GM21529 (cell line): ENCODE measurements at regions not wholly inside any gene's neighbourhood (a gene's known extent, or its start where the extent isn't known, plus 50 kb on each side); places are given as distances from the start of the nearest gene placed in this dataset.

Experiments used
- ATAC-seq: cut with Tn5 transposase; IDR thresholded peaks from one replicate; pipeline ENCODE4 v1.9.1; 2021; ENCODE audit not compliant: unreplicated experiment

DNA sequence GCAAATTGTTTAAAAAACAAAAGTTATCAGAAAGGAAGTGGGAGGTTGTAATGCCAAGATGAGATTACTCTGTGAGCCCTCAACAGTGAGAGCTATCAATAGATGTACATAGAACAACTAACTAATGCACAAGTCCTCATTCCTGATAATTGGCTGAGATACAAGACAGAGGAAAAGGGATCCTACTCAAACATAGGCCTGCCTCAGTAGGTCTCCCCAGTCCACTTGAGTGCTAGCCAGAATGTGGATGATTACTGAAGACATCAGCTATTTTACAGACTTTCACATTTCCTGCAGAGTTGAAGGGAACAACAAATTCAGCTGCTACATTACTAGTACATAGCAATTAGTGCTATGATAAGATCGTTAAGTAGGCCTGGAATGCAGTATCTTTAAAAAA is 981.9 kb downstream of the TUSC7 start:
- no peak for ATAC-seq

DNA sequence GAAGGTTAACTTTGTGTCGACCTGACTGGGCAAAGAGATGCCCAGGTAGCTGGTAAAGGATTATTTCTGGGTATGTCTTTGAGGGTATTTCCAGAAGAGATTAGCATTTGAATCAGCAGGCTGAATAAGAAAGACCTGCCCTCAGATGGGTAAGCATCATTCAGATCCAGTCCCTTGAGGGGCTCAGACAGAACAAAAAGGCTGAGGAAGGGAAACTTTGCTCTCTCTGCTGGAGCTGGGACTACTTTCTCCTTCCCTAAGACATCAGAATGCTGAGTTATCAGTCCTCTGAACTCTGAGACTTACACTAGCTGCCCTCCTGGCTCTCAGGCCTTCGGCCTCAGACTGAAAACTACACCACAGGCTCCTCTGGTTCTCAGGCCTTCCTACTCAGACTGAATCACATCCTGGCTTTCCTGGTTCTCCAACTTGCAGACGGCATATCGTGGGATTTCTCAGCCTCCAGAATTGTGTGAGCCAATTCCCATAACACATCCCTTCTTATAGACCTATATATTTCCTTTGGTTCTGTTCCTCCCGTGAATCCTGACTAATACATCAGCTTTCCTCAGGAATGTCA is 982.9 kb downstream of the TUSC7 start:
- ATAC-seq, result no peak

DNA sequence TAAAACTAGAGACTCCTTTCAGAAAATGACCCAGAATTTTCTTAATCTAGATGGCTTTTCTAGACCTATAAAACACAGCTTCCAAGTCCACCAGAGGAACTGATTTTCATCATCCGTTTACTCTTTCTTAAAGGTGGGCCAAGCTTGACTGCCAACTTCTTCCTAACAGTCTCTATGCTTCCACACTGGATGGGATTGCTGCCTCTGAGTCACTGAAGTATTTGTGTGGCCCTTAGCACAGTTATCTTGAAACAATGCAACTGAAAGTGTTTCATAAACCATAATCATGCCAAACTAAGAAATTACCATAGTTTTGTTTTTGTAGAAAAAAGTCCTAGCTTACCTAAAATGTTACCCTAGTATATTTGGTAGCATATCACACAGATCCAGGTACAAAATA is 985.7 kb downstream of the TUSC7 start:
- ATAC-seq, result no peak

DNA sequence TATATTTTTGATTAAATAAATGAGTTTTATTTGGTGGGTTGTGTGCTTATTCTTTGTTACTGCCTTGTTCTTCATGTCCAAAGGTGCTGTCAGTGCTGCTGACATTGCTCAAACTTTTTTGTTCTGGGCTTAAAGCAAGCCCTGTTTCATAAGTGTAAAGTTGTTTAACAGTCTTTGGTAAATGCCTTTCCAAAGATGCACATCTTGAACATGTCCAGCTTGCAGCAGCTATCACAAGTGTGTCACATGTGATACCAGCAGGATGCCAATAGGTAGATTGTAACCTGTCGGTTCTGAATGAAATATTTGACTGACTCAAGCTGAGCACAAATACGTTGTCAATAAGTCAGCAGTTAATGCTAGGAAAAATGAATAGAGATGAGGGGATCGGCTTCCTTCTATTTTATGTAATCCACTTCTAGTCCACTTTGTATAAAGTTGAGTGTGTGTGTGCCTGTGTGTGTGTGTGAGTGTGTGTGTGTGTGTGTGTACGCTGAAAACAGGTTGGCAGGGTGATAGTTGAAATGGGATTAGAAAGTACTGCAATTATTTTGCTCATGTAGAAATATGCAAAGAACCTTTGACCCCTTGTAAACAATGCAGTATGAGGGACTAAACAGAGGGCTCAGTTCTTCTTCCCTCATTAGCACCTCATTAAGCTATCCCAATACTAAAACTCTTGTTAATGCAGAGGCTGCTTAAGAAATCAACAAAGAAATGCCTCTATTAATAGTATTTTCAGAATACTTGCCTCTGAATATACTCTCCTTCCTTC is 986.5 kb downstream of the TUSC7 start:
- no peak for ATAC-seq

DNA sequence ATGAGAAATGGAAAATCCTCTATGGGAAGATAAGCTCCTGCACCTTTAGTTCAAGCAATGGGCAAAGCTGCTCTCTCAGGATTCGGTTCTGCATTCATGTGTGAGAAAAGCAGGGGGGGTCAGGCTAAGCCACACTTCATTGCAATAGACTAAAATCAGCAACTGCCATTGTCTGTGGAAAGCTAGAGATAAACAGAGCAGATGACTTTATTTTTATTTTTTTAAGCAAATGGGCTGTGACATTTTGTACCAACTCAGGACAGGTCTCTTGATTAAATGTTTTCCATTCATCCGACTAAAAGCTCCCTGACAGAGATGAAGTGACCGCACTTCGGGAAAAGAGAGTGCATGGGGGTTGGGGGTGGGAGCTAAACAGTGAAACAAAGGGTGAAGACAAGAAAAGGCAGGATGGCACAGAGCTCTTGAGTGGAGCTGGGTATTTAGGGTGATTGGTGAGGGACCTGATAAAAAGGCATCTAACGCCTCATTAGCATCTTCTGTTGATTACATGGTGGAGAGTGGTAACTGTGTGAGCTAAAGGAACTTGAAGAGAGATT is 987.4 kb downstream of the TUSC7 start:
- no peak for ATAC-seq

DNA sequence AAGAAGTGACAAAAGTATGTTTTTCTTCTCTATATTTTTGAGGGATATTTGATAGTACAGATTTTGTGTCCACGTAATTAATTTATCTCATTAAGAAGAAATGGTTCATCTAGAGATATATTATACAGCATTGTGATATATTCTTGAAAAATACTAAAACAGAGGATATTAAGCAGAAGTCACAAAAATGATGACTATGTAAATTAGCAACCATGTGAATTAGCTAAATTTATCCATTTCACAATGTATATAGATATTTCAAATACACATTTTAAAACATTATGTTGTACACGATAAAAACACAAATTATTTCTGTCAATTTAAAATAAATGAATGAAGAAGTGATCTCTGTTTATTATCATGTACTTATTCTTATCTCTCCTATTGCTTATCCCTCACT is 989.5 kb downstream of the TUSC7 start:
- no peak for ATAC-seq

DNA sequence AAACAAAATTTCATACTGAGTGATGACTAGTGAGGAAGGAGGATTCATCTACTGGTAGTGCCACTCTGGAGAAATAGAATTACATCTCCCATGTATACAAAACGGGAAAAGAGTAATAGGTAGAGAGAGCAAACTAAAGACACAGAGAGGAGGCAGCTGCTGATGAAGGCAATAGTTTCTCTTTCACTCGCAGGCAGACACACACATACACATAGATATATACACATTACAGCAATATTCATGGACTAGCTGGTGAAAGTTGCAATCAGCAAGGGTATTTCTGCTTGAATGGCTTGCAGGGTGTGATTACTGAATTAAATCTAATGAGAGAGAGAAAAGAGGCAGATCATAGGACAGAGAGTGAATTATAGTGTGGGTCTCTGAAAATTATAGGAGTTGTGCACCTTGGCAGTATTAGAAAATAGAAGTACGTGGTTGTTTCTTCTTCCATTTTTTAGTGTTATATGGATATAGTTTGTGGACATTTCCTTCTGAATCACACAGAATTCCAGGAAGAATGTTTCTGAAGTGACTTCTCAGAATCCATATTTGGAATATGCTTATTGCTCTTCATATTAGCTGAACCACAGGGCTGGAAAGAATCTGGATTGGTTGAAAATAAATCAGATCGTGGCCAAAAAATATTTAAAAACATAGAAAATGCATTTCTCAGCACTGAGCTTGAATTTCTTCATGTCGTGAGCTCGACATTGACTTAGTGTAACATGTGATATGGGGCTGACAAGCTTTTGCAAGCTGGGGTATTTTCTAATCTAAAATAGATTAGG is 991.2 kb downstream of the TUSC7 start:
- no peak for ATAC-seq

DNA sequence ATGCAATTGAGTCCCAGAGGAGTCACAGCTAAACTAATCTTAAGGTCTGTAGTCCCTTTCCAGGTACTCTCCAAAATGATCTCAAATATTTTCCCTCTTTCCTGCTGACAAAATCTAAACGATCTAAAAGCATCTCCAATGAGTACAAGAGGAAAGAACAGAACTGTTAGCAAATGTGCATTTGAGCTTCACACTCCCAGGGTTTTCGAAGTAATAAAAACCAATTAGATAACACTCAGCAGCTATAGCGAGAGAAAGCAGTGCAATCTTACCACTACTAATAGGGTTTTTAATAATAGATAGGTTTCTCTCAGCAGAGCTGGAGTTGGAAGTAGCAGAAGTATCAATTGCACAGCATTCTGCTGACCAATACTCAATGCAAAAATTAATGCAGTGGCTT is 995.4 kb downstream of the TUSC7 start:
- ATAC-seq, result no peak

DNA sequence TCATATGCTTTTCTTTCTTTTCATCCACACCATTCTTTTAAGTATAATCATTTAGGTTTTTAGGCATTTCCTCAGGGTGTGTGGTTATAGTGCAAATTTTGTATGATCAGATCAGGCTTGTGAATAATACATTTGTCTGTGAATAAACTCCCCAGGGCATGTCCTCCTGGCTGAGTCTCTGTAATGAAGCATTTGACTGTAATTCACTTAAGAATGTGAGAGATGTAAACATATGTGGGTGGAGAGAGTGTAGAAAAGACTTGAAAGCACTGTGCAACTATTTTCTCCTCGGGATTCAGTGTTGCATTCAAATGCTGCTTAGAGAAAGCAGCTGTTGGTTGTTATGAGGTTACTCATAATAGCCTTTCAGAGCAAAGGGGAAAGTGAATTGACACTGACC is 996.5 kb downstream of the TUSC7 start:
- no peak for ATAC-seq

DNA sequence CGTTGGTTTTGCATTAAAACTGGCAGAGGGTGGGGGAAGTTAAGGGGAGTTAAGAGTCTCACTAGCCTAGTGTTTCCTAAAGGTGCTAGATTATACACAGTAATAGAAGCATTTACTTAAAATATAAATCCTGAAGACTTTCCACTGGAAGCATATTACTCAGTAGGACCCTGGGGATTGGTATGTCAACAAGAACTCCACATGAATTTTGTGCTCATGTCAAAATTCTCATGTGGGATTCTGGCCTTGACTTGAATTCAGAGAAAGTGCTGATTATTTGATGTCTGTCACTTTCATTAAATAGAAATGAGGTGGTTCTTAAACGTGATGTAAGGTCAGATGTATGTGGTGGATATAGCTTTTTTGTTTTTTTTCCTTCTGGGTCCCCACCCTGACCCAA is 997.2 kb downstream of the TUSC7 start:
- ATAC-seq, result no peak

DNA sequence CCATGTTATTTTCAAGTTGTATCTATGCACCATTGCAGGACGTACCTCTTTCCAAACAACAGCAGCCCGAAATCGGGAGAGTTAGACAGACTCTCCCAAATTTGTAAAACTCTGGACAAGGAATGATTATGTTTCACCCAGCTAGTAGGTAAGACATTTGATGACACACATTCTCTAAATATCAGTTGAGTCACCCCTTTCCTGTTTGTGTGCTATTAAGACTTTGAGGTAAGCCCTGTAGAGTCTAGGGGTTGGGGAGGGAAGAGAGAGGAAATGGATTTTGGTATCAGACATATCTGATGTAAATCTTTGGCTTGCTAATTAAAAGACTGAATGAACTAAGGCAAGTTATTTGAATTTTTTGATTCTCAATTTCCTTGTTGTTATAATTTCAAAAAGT is 999.0 kb downstream of the TUSC7 start:
- no peak for ATAC-seq

DNA sequence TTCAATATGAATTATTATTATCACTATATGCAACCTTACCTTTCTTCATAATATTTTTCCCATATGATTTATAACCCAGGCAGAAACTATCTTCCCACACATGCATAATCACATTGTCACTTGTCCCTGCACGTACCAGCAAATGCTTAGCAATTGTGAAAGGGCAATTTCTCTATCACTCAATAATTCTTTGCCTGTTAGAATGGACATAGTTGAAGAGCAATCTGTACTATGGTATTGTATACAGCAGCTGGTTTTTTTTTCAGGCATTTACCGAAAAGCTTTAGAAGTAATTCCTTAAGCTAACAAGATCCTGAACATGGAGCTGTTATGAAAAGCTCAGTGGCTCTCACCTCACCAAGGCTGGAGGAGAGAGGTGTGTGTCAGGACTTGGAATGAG is 999.5 kb downstream of the TUSC7 start:
- ATAC-seq, result no peak

DNA sequence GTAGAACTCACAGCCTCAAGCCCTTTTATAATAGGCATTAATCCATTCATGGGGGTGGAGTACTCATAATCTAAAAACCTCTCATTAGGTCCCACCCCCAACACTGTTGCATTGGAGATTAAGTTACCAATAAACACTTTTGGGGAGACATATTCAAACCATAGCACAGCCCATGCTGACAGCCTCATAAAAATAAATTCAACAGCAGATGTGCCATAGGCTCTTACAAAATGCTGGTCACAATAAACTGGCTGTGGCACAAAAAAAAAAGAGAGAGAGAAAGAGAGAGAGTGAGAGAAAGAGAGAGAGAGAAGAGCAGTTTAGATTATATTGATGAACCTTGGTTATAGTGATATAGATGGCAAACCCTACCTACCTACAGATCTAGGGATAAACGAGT is 1000.9 kb downstream of the TUSC7 start:
- no peak for ATAC-seq

DNA sequence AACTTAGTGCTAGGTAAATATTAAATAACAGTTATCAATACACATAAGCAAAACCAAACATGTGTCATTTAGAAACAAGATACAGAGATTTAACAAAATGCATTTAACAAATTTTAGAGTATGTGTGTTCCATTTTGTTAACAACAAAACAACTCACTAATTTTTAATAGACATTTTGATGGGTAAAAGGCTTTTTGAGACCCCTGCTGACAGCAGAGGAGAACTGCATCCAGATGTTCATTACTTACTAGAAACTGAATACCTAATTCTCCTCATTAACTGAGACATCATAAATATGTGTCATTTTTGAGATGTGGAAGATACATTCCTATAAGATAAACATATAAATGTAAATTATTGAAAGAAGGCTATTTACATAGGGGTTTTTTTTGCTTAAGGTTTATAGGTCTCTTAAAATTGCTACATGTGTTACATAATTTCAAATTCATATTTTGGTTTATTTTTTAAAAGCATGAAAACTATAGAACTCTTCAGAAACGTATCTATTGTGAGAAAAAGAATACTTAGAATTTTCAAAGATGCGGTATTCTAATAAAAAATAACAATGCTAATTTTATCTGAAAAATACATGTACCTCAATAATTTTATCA is 1009.8 kb downstream of the TUSC7 start:
- no peak for ATAC-seq

DNA sequence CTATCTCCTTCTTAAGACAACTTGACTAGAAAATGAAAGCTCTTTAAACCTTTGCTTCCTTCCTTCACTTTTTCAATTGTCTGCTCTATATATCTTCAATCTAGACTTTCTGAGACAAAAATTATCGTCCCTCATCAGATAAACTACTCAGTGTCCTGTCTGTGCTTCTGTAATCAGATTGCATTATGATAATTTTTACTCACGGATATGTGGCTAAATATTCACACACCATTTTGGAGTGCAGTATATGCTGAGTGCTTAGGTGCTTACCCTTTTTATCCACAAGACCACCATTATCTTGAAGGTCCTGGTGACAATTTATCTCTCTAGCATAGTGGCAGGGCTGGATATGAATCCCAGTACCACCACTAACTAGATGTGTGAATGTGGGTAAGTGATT is 1012.3 kb downstream of the TUSC7 start:
- ATAC-seq, result no peak

DNA sequence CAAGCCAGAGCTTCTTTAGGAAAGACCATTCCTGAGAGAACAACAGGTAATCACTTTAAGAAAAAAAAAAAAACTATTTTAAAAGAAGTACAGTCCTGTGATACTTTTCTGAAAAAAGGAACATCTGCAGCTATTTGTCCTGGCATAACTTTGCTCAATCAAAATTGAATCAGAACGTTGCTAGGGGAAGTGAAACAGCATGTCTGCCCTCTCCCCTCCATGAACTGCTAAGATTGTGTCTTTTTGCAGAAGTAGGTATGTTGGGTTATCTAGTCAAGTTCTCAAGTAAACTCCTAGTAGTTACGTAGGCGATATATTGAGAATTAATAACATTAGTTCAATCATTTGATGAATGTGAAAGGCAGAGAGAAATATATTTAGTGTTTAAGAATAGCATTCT is 1013.3 kb downstream of the TUSC7 start:
- ATAC-seq, result peak; percentile 59

DNA sequence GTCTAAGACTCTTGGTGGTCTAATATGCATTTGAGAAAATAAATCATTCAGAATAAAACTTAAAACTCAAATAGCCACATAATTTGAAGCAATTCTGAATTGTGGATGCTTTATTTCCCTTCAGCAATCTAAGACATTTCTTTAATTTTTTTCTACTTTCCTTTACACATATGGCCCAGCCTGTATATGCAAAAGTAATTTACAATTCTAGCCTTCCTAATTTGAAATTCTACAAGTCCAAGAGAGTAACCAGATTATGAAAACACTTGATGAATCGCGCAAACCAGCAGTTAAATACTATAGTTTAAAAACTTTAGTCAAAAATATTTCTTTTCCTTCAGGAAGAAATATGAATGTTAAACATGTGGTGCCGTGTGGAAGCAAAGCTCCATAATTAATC is 1014.2 kb downstream of the TUSC7 start:
- no peak for ATAC-seq

DNA sequence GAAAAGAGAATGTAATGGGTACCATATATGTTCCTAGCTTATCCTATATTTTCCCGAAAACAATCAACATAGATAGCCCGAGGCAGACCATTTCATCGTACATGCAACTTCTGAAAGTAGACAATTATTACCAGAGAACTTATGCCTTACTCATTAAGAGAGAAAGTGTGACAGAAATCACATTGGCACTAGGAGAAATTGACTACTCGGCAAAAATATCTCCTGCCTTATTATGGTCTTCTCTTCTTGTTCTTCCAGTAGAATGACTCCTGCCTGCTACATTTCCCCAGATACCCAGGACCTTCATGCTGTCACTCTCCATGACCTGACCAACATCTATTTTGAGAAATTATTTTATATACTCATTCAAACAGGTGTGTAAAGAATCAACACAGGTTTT is 1015.7 kb downstream of the TUSC7 start:
- ATAC-seq, result no peak

DNA sequence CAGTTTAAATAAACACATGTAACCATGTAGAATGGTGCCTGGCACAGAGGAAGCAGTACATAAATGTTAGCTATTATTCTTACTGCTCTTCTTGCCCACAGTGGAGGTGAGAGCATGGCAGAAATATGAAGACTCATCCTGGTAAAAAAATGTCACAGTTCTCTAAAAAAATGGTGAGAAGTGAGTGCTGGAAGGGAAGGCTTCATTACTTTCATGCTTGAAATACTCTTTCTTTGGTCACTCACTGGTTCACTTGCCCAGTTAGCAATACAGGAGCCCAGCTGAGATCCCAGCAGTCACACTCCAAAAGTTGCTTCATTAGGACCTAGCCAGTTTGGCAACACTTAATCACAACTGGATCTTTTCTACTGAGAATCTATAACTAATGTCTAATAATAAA is 1017.2 kb downstream of the TUSC7 start:
- no peak for ATAC-seq

DNA sequence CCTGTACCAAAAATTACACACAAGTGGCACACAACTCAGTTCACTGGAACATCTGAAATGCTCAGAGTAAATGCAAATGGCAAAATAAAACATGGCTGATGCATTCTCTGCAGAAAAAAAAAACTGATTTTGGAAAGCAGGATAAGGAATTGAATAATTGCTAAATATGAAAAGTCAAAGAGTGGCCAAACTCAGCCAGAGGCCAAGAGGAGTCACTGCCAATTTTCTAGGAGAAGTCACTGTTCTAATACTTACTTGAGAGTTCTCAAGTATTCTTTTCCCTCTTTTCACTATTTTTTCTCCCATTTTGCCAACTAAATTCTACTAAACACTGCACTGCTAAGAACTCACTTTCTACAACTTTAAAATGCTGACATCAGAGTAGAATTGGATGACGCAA is 1018.6 kb downstream of the TUSC7 start:
- ATAC-seq, result no peak

DNA sequence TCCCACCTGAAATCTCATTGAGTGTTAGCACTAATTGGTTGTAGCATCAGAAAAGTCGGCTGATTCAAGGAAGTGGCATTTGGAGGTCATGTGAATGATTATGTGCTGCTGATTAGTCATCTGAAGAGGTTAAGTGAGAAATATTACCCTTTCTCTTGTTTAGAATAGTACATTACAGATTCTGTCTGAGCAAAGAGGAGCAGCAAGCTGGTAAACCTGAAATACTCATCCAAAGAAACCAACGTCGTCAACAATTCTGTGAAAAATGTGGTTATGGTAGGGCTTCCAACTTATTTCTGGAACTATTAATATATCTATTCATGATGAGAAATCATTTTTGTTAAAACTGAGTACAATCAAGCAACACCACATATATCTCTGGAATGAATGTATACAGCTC is 1024.9 kb downstream of the TUSC7 start:
- ATAC-seq, result no peak
